Lung (tissue), 11 donors: ENCODE measurements at regions not wholly inside any gene's neighbourhood (a gene's known extent, or its start where the extent isn't known, plus 50 kb on each side); places are given as distances from the start of the nearest gene placed in this dataset.
A peak's percentile ranks its signal among the peaks of the same experiment; 100 is the strongest.
"Not testable (repeated sequence)": the region's sequence is repeated elsewhere in the genome, so short reads cannot be mapped to it uniquely, and the experiment has no call there.

Experiments used
- ATAC-seq: fragments of 200-7000 bp; cut with Tn5 transposase; one replicate; pipeline ENCODE4 v1.9.1; 2020; ENCODE audit warnings: moderate number of reproducible peaks; ENCODE audit not compliant: insufficient read depth, low FRiP score
- DNase-seq, 3 donors: peaks; one replicate each; pipeline ENCODE4 v3.0.0-alpha.2; 2013 to 2017
- H3K27ac ChIP-seq, 2 donors: one replicate each; pipeline ENCODE4 v1.5.1; 2013; ENCODE audit warnings: mild to moderate bottlenecking in 2 of 2, moderate library complexity in 2 of 2, control low read depth in 1 of 2, inconsistent platforms in 1 of 2, low read depth in 1 of 2, low read length in 1 of 2
- H3K27me3 ChIP-seq, 3 donors: one replicate each; pipeline ENCODE4 v1.5.1; 2013; ENCODE audit warnings: low read length in 2 of 3; ENCODE audit not compliant: control insufficient read depth in 3 of 3, insufficient read depth in 3 of 3
- H3K36me3 ChIP-seq, 4 donors: one replicate each; pipeline ENCODE4 v1.5.1; 2013; ENCODE audit warnings: low read length in 4 of 4, mild to moderate bottlenecking in 1 of 4, moderate library complexity in 1 of 4; ENCODE audit not compliant: control insufficient read depth in 4 of 4, insufficient read depth in 4 of 4
- H3K4me1 ChIP-seq, 5 donors: one replicate each; pipeline ENCODE4 v1.5.1; 2013; ENCODE audit warnings: low read length in 5 of 5, mild to moderate bottlenecking in 2 of 5, moderate library complexity in 1 of 5; ENCODE audit not compliant: control insufficient read depth in 5 of 5, insufficient read depth in 5 of 5
- H3K4me3 ChIP-seq: one replicate; pipeline ENCODE4 v1.5.1; 2013; ENCODE audit warnings: mild to moderate bottlenecking, control low read depth, moderate library complexity
- H3K9ac ChIP-seq, 2 donors: one replicate each; pipeline ENCODE4 v1.5.1; 2013; ENCODE audit warnings: low read length in 2 of 2, control low read depth in 1 of 2; ENCODE audit not compliant: insufficient read depth in 1 of 2
- H3K9me3 ChIP-seq, 4 donors: one replicate each; pipeline ENCODE4 v1.5.1; 2013; ENCODE audit warnings: low read length in 3 of 4, mild to moderate bottlenecking in 1 of 4, moderate library complexity in 1 of 4; ENCODE audit not compliant: control insufficient read depth in 4 of 4, insufficient read depth in 3 of 4
- CTCF ChIP-seq: IDR thresholded peaks from 2 replicates; pipeline ENCODE4 v1.5.1; 2012; ENCODE audit warnings: mild to moderate bottlenecking; ENCODE audit errors: control extremely low read depth, extremely low read depth
- WGBS, 2 donors: extraction: QIAGEN DNeasy Blood & Tissue Kit; methylation state at CpG; one replicate each; pipeline ENCODE4 v1.1.7; 2013; 5-methylcytosine and 5-hydroxymethylcytosine counted together
- donor health status: control.
- donor health status: control.
- donor health status: Bipolar disorder and iron deficiency.
- donor health status: healthy.
- donor health status: DM: yes; HTN: yes; CAD: no.

DNA sequence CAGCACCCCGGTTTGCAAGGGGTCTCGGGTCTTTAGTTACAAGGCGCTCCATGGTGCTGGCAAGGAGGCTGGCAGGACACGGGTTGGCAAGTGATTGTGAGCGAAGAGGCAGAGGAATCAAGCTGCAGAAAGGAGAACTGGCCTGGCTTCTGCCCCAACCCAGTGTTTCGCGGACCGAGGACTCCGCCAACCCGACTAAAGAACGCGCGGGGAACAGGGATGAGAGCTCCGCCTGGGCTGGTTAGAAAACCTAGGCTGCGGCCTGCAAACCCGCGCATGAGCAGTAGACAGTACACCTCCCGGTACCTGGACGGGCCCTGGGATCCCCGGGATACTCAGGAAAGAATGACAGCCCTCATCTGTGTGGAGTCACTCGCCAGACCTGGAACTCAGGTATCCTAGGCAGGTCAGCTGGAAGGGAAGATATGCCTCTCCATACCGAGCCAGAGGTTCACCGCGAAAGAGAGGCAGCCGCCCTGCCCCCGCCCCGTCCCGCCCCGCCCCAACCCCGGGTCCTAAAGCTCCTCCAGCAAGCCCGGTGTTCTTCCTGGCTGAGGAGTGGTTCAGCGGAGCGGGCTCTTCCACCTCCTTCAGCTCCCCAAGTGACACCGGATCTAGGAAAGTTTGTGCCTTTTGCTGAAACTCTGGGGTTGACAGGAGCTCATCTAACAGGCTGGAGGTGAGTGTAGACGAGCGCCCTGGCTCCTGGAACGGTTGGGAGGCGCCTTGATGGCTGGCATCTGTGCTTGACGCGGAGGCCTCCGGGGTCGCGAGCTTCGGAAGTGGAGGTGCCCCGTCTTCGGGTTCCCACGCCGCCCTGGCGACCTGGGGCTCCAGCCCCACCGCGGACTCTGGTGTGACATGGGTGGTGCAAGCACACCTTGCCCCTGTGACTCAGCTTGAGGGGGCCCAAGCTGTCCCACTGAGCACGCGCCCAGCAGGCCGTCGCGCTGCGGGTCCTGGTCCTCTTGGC is 1847.3 kb upstream of the DEFB115 start:
- Histone ChIP-seq H3K9me3 (peaks cover 0 to 41% (median 9%) of the 10 kb centered on the region in 4 donors), H3K27me3 (no peaks in the 10 kb centered on the region), H3K27ac (no peak overlapping the region), H3K4me3 (no peak overlapping the region), H3K36me3 (no peaks in the 10 kb centered on the region), H3K4me1 (peaks cover 0 to 1% (median 0%) of the 10 kb centered on the region in 5 donors), H3K9ac (no peak overlapping the region)
- DNase-seq = no peak
- no peak for TF ChIP-seq CTCF
- ATAC-seq = no peak
- 47 to 51% methylated on average over 50 to 57 of the region's 57 CpGs for WGBS, 2 donors

DNA sequence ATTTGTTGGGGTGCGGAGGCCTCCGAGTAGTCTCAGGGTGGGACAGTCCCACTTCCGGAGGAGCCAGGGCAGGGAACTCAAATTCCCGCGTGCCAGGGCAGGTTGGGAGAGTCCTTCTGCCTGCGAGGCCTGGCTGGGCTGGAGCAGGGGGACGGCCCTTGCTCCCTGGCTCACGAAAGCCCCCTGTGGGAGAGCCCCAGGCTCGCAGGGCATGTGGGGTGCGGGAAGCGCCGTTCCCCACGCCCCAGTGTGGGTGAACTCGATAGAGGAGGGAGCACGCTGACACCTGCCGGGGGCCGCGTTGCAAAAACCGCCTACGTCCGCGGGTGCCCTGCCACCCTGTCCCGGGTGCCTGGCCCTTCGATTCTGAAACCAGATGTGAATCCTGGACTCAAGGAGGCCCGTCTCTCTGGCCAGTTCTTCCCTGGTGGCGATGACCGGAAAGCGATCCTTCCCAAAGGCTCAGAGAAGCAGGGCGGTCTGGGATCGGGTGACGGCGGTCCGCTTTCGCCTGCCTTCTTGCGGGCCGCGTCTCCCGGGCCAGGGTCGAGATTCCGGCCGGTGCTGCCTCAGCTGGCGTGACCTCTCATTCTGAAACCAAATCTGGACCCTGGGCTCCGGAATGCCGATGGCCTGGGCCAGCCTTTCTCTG is 1846.5 kb upstream of the DEFB115 start:
- WGBS, 2 donors = 51 to 54% methylated on average over 43 to 44 of the region's 44 CpGs
- DNase-seq (no peak), ATAC-seq (no peak)
- TF ChIP-seq CTCF = no peak
- H3K36me3 ChIP-seq = no peaks in the 10 kb centered on the region
- H3K27me3 ChIP-seq = no peaks in the 10 kb centered on the region
- no peaks in the 10 kb centered on the region for H3K4me1 ChIP-seq
- H3K27ac ChIP-seq = no peak overlapping the region
- H3K9me3 ChIP-seq = peaks cover 0 to 38% (median 7%) of the 10 kb centered on the region in 4 donors
- H3K4me3 ChIP-seq = no peak overlapping the region
- no peak overlapping the region for H3K9ac ChIP-seq

DNA sequence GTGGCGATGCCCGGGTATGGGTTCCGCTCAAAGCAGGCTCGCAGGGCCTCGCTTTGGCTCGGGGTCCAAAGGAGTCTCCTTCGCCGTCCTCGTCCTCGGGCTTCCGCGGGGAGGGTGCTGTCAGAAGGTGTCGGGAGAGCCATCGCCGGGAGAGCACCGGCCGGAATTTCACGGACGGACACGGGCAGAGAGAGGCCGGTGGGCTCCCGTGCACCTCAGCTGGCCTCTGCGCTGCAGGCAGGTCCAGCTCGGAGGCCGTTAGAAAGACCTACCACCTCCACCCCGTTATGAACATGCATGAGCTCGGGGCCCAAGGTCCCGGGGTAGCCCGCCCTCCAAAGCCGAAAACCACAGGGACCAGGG is 1846.0 kb upstream of the DEFB115 start:
- 56 to 60% methylated on average over 30 of the region's 30 CpGs for WGBS, 2 donors
- H3K36me3 ChIP-seq, H3K27me3 ChIP-seq, DNase-seq, H3K4me3 ChIP-seq, H3K9ac ChIP-seq, H3K27ac ChIP-seq, H3K4me1 ChIP-seq: not testable (repeated sequence)
- ATAC-seq = peak; percentile 11
- H3K9me3 ChIP-seq = peaks cover 0 to 36% (median 7%) of the 10 kb centered on the region in 4 donors

DNA sequence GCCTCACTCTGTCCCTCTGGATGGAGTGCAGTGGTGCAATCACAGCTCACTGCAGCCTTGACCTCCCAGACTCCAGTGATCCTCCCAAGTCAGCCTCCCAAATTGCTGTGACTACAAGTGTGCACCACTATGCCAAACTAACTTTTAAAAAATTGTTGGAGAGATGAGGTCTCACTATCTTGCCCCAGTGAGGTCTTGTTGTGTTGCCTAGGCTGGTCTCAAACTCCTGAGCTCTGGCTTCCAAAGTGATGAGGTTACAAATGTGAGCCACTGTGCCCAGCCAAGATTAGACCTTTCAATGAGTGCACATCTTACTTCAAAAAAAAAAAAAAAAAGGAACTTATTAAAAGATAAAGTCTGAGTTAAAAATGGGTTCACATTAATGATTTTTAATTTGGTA is 1838.1 kb upstream of the DEFB115 start:
- H3K9ac ChIP-seq = no peak overlapping the region
- no peak for TF ChIP-seq CTCF
- H3K4me3 ChIP-seq = no peak overlapping the region
- no peaks in the 10 kb centered on the region for H3K36me3 ChIP-seq
- no peak for ATAC-seq
- no peak overlapping the region for H3K27ac ChIP-seq
- peaks cover 0 to 7% (median 2%) of the 10 kb centered on the region in 4 donors for H3K9me3 ChIP-seq
- H3K27me3 ChIP-seq = no peaks in the 10 kb centered on the region
- H3K4me1 ChIP-seq = no peaks in the 10 kb centered on the region
- DNase-seq = no peak
